Effector memory CD8-positive, alpha-beta T cell (primary cell): ENCODE measurements at regions not wholly inside any gene's neighbourhood (a gene's known extent, or its start where the extent isn't known, plus 50 kb on each side); places are given as distances from the start of the nearest gene placed in this dataset.

ENCODE experiments used
- ATAC-seq: fragments of 150-1000 bp; cut with Tn5 transposase; replicated peaks from 2 replicates; pipeline ENCODE4 v1.10.0; 2021; ENCODE audit warnings: mild to moderate bottlenecking, moderate library complexity
- DNase-seq, 3 experiments: peaks; one replicate each; pipeline ENCODE4 v3.0.0; 2021
- H3K27ac Mint-ChIP-seq, 2 donors: one replicate each; pipeline ENCODE4 v1.8.0; 2022; ENCODE audit warnings: mild to moderate bottlenecking in 2 of 2, mixed read lengths in 2 of 2, moderate library complexity in 2 of 2
- H3K27me3 Mint-ChIP-seq, 2 donors: one replicate each; pipeline ENCODE4 v1.8.0; 2022; ENCODE audit warnings: mixed read lengths in 2 of 2
- H3K36me3 Mint-ChIP-seq: one replicate; pipeline ENCODE4 v1.8.0; 2022; ENCODE audit warnings: mild to moderate bottlenecking, moderate library complexity, mixed read lengths; ENCODE audit not compliant: insufficient read depth
- H3K4me1 Mint-ChIP-seq, 2 donors: one replicate each; pipeline ENCODE4 v1.8.0; 2022; ENCODE audit warnings: low read depth in 2 of 2, mixed read lengths in 2 of 2
- H3K4me3 Mint-ChIP-seq, 2 donors: one replicate each; pipeline ENCODE4 v1.8.0; 2022; ENCODE audit warnings: mild to moderate bottlenecking in 2 of 2, mixed read lengths in 2 of 2, moderate library complexity in 2 of 2
- H3K9me3 Mint-ChIP-seq, 2 donors: one replicate each; pipeline ENCODE4 v1.8.0; 2022; ENCODE audit warnings: mixed read lengths in 2 of 2

- no peaks in the 10 kb centered on the region for H3K36me3 Mint-ChIP-seq
- H3K27ac Mint-ChIP-seq: no peak overlapping the region
- H3K9me3 Mint-ChIP-seq: peaks cover 2 to 16% of the 10 kb centered on the region in 2 donors
- no peaks in the 10 kb centered on the region for H3K27me3 Mint-ChIP-seq
- ATAC-seq (no peak), DNase-seq (no peak)
- H3K4me1 Mint-ChIP-seq: no peaks in the 10 kb centered on the region
- H3K4me3 Mint-ChIP-seq: no peak overlapping the region
Measured at GRCh38 chr16:49112754-49113153, 168.9 kb downstream of the CBLN1 start.

- H3K4me1 Mint-ChIP-seq: no peaks in the 10 kb centered on the region
- no peak overlapping the region for H3K4me3 Mint-ChIP-seq
- H3K27ac Mint-ChIP-seq: no peak overlapping the region
Measured at GRCh38 chr16:49111351-49111750, 170.3 kb downstream of the CBLN1 start.

GRCh38 chr16:49108611-49109010 is 173.0 kb downstream of the CBLN1 start:
- H3K9me3 Mint-ChIP-seq: peaks cover 7 to 8% of the 10 kb centered on the region in 2 donors
- H3K4me1 Mint-ChIP-seq: no peaks in the 10 kb centered on the region
- no peak overlapping the region for H3K27ac Mint-ChIP-seq
- ATAC-seq (no peak), DNase-seq (no peak)
- no peak overlapping the region for H3K4me3 Mint-ChIP-seq
- no peaks in the 10 kb centered on the region for H3K36me3 Mint-ChIP-seq
- H3K27me3 Mint-ChIP-seq: no peaks in the 10 kb centered on the region

More at GRCh38 chr16:49111351-49111750, 170.3 kb downstream of the CBLN1 start:
- no peak for DNase-seq
- peaks cover 2 to 16% of the 10 kb centered on the region in 2 donors for H3K9me3 Mint-ChIP-seq
- H3K36me3 Mint-ChIP-seq: no peaks in the 10 kb centered on the region
- H3K27me3 Mint-ChIP-seq: no peaks in the 10 kb centered on the region
- no peak for ATAC-seq

GRCh38 chr16:49103298-49103697 is 178.3 kb downstream of the CBLN1 start:
- Mint-ChIP-seq H3K4me3 (no peak overlapping the region), H3K4me1 (no peaks in the 10 kb centered on the region), H3K9me3 (peaks cover 7 to 17% of the 10 kb centered on the region in 2 donors), H3K27ac (no peak overlapping the region), H3K27me3 (no peaks in the 10 kb centered on the region), H3K36me3 (no peaks in the 10 kb centered on the region)
- ATAC-seq (no peak), DNase-seq (no peak)

GRCh38 chr16:49101997-49102396 is 179.6 kb downstream of the CBLN1 start:
- H3K27me3 Mint-ChIP-seq: no peaks in the 10 kb centered on the region
- peaks cover 7 to 17% of the 10 kb centered on the region in 2 donors for H3K9me3 Mint-ChIP-seq
- no peak overlapping the region for H3K4me3 Mint-ChIP-seq
- DNase-seq (no peak), ATAC-seq (no peak)
- H3K27ac Mint-ChIP-seq: no peak overlapping the region
- H3K4me1 Mint-ChIP-seq: no peaks in the 10 kb centered on the region
- H3K36me3 Mint-ChIP-seq: no peaks in the 10 kb centered on the region

GRCh38 chr16:49100366-49100765 is 181.3 kb downstream of the CBLN1 start:
- ATAC-seq: no peak
- H3K9me3 Mint-ChIP-seq: peaks cover 6 to 23% of the 10 kb centered on the region in 2 donors
- no peaks in the 10 kb centered on the region for H3K36me3 Mint-ChIP-seq
- no peaks in the 10 kb centered on the region for H3K27me3 Mint-ChIP-seq
- no peak overlapping the region for H3K4me3 Mint-ChIP-seq
- no peak overlapping the region for H3K27ac Mint-ChIP-seq
- H3K4me1 Mint-ChIP-seq: no peaks in the 10 kb centered on the region
- DNase-seq: no peak

GRCh38 chr16:49097964-49098363 is 183.7 kb downstream of the CBLN1 start:
- Mint-ChIP-seq H3K4me3 (no peak overlapping the region), H3K27me3 (no peaks in the 10 kb centered on the region), H3K9me3 (peaks cover 2 to 29% of the 10 kb centered on the region in 2 donors), H3K27ac (no peak overlapping the region), H3K36me3 (no peaks in the 10 kb centered on the region), H3K4me1 (no peaks in the 10 kb centered on the region)
- ATAC-seq (no peak), DNase-seq (no peak)

- no peaks in the 10 kb centered on the region for H3K27me3 Mint-ChIP-seq
- DNase-seq (no peak), ATAC-seq (no peak)
- peak overlapping the region in 1 of 2 donors; percentile 66 for H3K27ac Mint-ChIP-seq
- no peaks in the 10 kb centered on the region for H3K36me3 Mint-ChIP-seq
- H3K4me1 Mint-ChIP-seq: no peaks in the 10 kb centered on the region
- H3K4me3 Mint-ChIP-seq: no peak overlapping the region
- peaks cover 2 to 20% of the 10 kb centered on the region in 2 donors for H3K9me3 Mint-ChIP-seq
Measured at GRCh38 chr16:49096176-49096945, 185.3 kb downstream of the CBLN1 start.

GRCh38 chr16:49095539-49095938 is 186.1 kb downstream of the CBLN1 start:
- Mint-ChIP-seq H3K4me3 (no peak overlapping the region), H3K27me3 (no peaks in the 10 kb centered on the region), H3K9me3 (peaks cover 4 to 12% of the 10 kb centered on the region in 2 donors), H3K27ac (peak overlapping the region in 1 of 2 donors; percentile 66), H3K36me3 (no peaks in the 10 kb centered on the region), H3K4me1 (no peaks in the 10 kb centered on the region)
- ATAC-seq: no peak
- DNase-seq: no peak

- peaks cover 4 to 19% of the 10 kb centered on the region in 2 donors for H3K9me3 Mint-ChIP-seq
Measured at GRCh38 chr16:49094471-49094870, 187.2 kb downstream of the CBLN1 start.

GRCh38 chr16:49093939-49094338 is 187.7 kb downstream of the CBLN1 start:
- DNase-seq (no peak), ATAC-seq (no peak)
- H3K4me3 Mint-ChIP-seq: no peak overlapping the region

More at GRCh38 chr16:49094471-49094870, 187.2 kb downstream of the CBLN1 start:
- Mint-ChIP-seq H3K4me3 (no peak overlapping the region), H3K4me1 (no peaks in the 10 kb centered on the region), H3K36me3 (no peaks in the 10 kb centered on the region), H3K27me3 (no peaks in the 10 kb centered on the region), H3K27ac (no peak overlapping the region)
- DNase-seq: no peak
- no peak for ATAC-seq

GRCh38 chr16:49092704-49093103 is 188.9 kb downstream of the CBLN1 start:
- no peak for ATAC-seq
- Mint-ChIP-seq H3K27me3 (no peaks in the 10 kb centered on the region), H3K4me1 (no peaks in the 10 kb centered on the region), H3K9me3 (peaks cover 2 to 27% of the 10 kb centered on the region in 2 donors), H3K4me3 (no peak overlapping the region), H3K27ac (no peak overlapping the region), H3K36me3 (no peaks in the 10 kb centered on the region)
- no peak for DNase-seq

More at GRCh38 chr16:49093939-49094338, 187.7 kb downstream of the CBLN1 start:
- no peaks in the 10 kb centered on the region for H3K4me1 Mint-ChIP-seq
- no peaks in the 10 kb centered on the region for H3K27me3 Mint-ChIP-seq
- H3K36me3 Mint-ChIP-seq: no peaks in the 10 kb centered on the region
- peaks cover 4 to 24% of the 10 kb centered on the region in 2 donors for H3K9me3 Mint-ChIP-seq
- no peak overlapping the region for H3K27ac Mint-ChIP-seq

- Mint-ChIP-seq H3K4me3 (no peak overlapping the region), H3K4me1 (no peaks in the 10 kb centered on the region), H3K36me3 (no peaks in the 10 kb centered on the region), H3K27me3 (no peaks in the 10 kb centered on the region), H3K27ac (no peak overlapping the region), H3K9me3 (peaks cover 10 to 24% of the 10 kb centered on the region in 2 donors)
- ATAC-seq (no peak), DNase-seq (no peak)
Measured at GRCh38 chr16:49089533-49089932, 192.1 kb downstream of the CBLN1 start.

GRCh38 chr16:49089039-49089438 is 192.6 kb downstream of the CBLN1 start:
- Mint-ChIP-seq H3K36me3 (no peaks in the 10 kb centered on the region), H3K4me3 (no peak overlapping the region), H3K9me3 (peaks cover 15 to 28% of the 10 kb centered on the region in 2 donors), H3K4me1 (no peaks in the 10 kb centered on the region), H3K27ac (no peak overlapping the region), H3K27me3 (no peaks in the 10 kb centered on the region)
- ATAC-seq: no peak
- no peak for DNase-seq
